ENCODE measurements at regions not wholly inside any gene's neighbourhood (a gene's known extent, or its start where the extent isn't known, plus 50 kb on each side); places are given as distances from the start of the nearest gene placed in this dataset.

GRCh38 chr3:30069056-30069455 is 537.3 kb upstream of the TGFBR2 start:
- H3K9me3 Mint-ChIP-seq, result no peaks in the 10 kb centered on the region
- H3K36me3 Mint-ChIP-seq (ENCODE audit: insufficient read depth), result no peaks in the 10 kb centered on the region
- ATAC-seq (replicated peaks), result no peak
- H3K4me3 Mint-ChIP-seq, result no peak overlapping the region
- H3K4me1 Mint-ChIP-seq (ENCODE audit: low read depth in 2 of 2), result no peaks in the 10 kb centered on the region
- peaks cover 27 to 33% of the 10 kb centered on the region in 2 donors for H3K27me3 Mint-ChIP-seq
- DNase-seq, result no peak
- no peak overlapping the region for H3K27ac Mint-ChIP-seq

GRCh38 chr3:30073040-30073439 is 533.4 kb upstream of the TGFBR2 start:
- no peak for DNase-seq
- no peaks in the 10 kb centered on the region for H3K36me3 Mint-ChIP-seq (ENCODE audit: insufficient read depth)
- no peak for ATAC-seq (replicated peaks)
- no peaks in the 10 kb centered on the region for H3K9me3 Mint-ChIP-seq
- H3K27me3 Mint-ChIP-seq, result no peaks in the 10 kb centered on the region
- H3K4me3 Mint-ChIP-seq, result no peak overlapping the region
- H3K27ac Mint-ChIP-seq, result no peak overlapping the region
- H3K4me1 Mint-ChIP-seq (ENCODE audit: low read depth in 2 of 2), result no peaks in the 10 kb centered on the region

- H3K4me3 Mint-ChIP-seq, result no peak overlapping the region
- no peak for DNase-seq
- H3K27me3 Mint-ChIP-seq, result no peaks in the 10 kb centered on the region
- H3K9me3 Mint-ChIP-seq, result no peaks in the 10 kb centered on the region
- H3K4me1 Mint-ChIP-seq (ENCODE audit: low read depth in 2 of 2), result no peaks in the 10 kb centered on the region
- H3K27ac Mint-ChIP-seq, result no peak overlapping the region
- ATAC-seq (replicated peaks), result no peak
- H3K36me3 Mint-ChIP-seq (ENCODE audit: insufficient read depth), result no peaks in the 10 kb centered on the region
Measured at GRCh38 chr3:30073622-30074021, 532.8 kb upstream of the TGFBR2 start.

- no peak for DNase-seq
- no peak overlapping the region for H3K4me3 Mint-ChIP-seq
- no peaks in the 10 kb centered on the region for H3K27me3 Mint-ChIP-seq
- no peaks in the 10 kb centered on the region for H3K9me3 Mint-ChIP-seq
- H3K27ac Mint-ChIP-seq, result no peak overlapping the region
- H3K36me3 Mint-ChIP-seq (ENCODE audit: insufficient read depth), result no peaks in the 10 kb centered on the region
- no peak for ATAC-seq (replicated peaks)
- no peaks in the 10 kb centered on the region for H3K4me1 Mint-ChIP-seq (ENCODE audit: low read depth in 2 of 2)
Measured at GRCh38 chr3:30075514-30075913, 530.9 kb upstream of the TGFBR2 start.

- no peaks in the 10 kb centered on the region for H3K27me3 Mint-ChIP-seq
- DNase-seq (no peak), ATAC-seq (replicated peaks) (no peak)
- no peak overlapping the region for H3K27ac Mint-ChIP-seq
- H3K36me3 Mint-ChIP-seq (ENCODE audit: insufficient read depth), result no peaks in the 10 kb centered on the region
- no peaks in the 10 kb centered on the region for H3K9me3 Mint-ChIP-seq
- H3K4me3 Mint-ChIP-seq, result no peak overlapping the region
- H3K4me1 Mint-ChIP-seq (ENCODE audit: low read depth in 2 of 2), result no peaks in the 10 kb centered on the region
Measured at GRCh38 chr3:30076899-30077298, 529.5 kb upstream of the TGFBR2 start.

- H3K9me3 Mint-ChIP-seq, result no peaks in the 10 kb centered on the region
- H3K27ac Mint-ChIP-seq, result no peak overlapping the region
- H3K36me3 Mint-ChIP-seq (ENCODE audit: insufficient read depth), result no peaks in the 10 kb centered on the region
- H3K4me1 Mint-ChIP-seq (ENCODE audit: low read depth in 2 of 2), result no peaks in the 10 kb centered on the region
- H3K4me3 Mint-ChIP-seq, result no peak overlapping the region
- ATAC-seq (replicated peaks) (no peak), DNase-seq (no peak)
- H3K27me3 Mint-ChIP-seq, result no peaks in the 10 kb centered on the region
Measured at GRCh38 chr3:30077746-30078145, 528.7 kb upstream of the TGFBR2 start.

GRCh38 chr3:30078736-30079135 is 527.7 kb upstream of the TGFBR2 start:
- ATAC-seq (replicated peaks), result no peak
- Mint-ChIP-seq H3K27ac (no peak overlapping the region), H3K27me3 (no peaks in the 10 kb centered on the region), H3K9me3 (no peaks in the 10 kb centered on the region), H3K36me3 (ENCODE audit: insufficient read depth) (no peaks in the 10 kb centered on the region), H3K4me3 (no peak overlapping the region), H3K4me1 (ENCODE audit: low read depth in 2 of 2) (no peaks in the 10 kb centered on the region)
- no peak for DNase-seq

- Mint-ChIP-seq H3K4me1 (ENCODE audit: low read depth in 2 of 2) (no peaks in the 10 kb centered on the region), H3K4me3 (no peak overlapping the region), H3K27me3 (peaks cover 0 to 13% of the 10 kb centered on the region in 2 donors), H3K9me3 (no peaks in the 10 kb centered on the region), H3K27ac (no peak overlapping the region), H3K36me3 (ENCODE audit: insufficient read depth) (no peaks in the 10 kb centered on the region)
- ATAC-seq (replicated peaks), result no peak
- DNase-seq, result no peak
Measured at GRCh38 chr3:30081904-30082303, 524.5 kb upstream of the TGFBR2 start.

GRCh38 chr3:30082652-30083051 is 523.7 kb upstream of the TGFBR2 start:
- ATAC-seq (replicated peaks), result no peak
- no peak for DNase-seq
- Mint-ChIP-seq H3K27ac (no peak overlapping the region), H3K9me3 (no peaks in the 10 kb centered on the region), H3K4me1 (ENCODE audit: low read depth in 2 of 2) (no peaks in the 10 kb centered on the region), H3K36me3 (ENCODE audit: insufficient read depth) (no peaks in the 10 kb centered on the region), H3K27me3 (peaks cover 2 to 13% of the 10 kb centered on the region in 2 donors), H3K4me3 (no peak overlapping the region)

- DNase-seq (no peak), ATAC-seq (replicated peaks) (no peak)
- Mint-ChIP-seq H3K9me3 (no peaks in the 10 kb centered on the region), H3K4me1 (ENCODE audit: low read depth in 2 of 2) (no peaks in the 10 kb centered on the region), H3K36me3 (ENCODE audit: insufficient read depth) (no peaks in the 10 kb centered on the region), H3K27ac (no peak overlapping the region), H3K4me3 (no peak overlapping the region), H3K27me3 (peaks cover 7 to 13% of the 10 kb centered on the region in 2 donors)
Measured at GRCh38 chr3:30083315-30083714, 523.1 kb upstream of the TGFBR2 start.

GRCh38 chr3:30084316-30084715 is 522.1 kb upstream of the TGFBR2 start:
- no peaks in the 10 kb centered on the region for H3K4me1 Mint-ChIP-seq (ENCODE audit: low read depth in 2 of 2)
- no peaks in the 10 kb centered on the region for H3K9me3 Mint-ChIP-seq
- no peak for DNase-seq
- H3K27ac Mint-ChIP-seq, result no peak overlapping the region
- H3K4me3 Mint-ChIP-seq, result no peak overlapping the region
- peaks cover 7 to 13% of the 10 kb centered on the region in 2 donors for H3K27me3 Mint-ChIP-seq
- no peaks in the 10 kb centered on the region for H3K36me3 Mint-ChIP-seq (ENCODE audit: insufficient read depth)
- no peak for ATAC-seq (replicated peaks)

GRCh38 chr3:30084971-30085403 is 521.4 kb upstream of the TGFBR2 start:
- Mint-ChIP-seq H3K27ac (no peak overlapping the region), H3K27me3 (peaks cover 7 to 13% of the 10 kb centered on the region in 2 donors), H3K4me1 (ENCODE audit: low read depth in 2 of 2) (no peaks in the 10 kb centered on the region), H3K4me3 (no peak overlapping the region), H3K36me3 (ENCODE audit: insufficient read depth) (no peaks in the 10 kb centered on the region), H3K9me3 (no peaks in the 10 kb centered on the region)
- no peak for DNase-seq
- ATAC-seq (replicated peaks), result no peak

- H3K4me3 Mint-ChIP-seq, result no peak overlapping the region
- no peaks in the 10 kb centered on the region for H3K9me3 Mint-ChIP-seq
- DNase-seq, result no peak
- H3K36me3 Mint-ChIP-seq (ENCODE audit: insufficient read depth), result no peaks in the 10 kb centered on the region
- no peak for ATAC-seq (replicated peaks)
- no peak overlapping the region for H3K27ac Mint-ChIP-seq
- H3K27me3 Mint-ChIP-seq, result peaks cover 7 to 13% of the 10 kb centered on the region in 2 donors
- no peaks in the 10 kb centered on the region for H3K4me1 Mint-ChIP-seq (ENCODE audit: low read depth in 2 of 2)
Measured at GRCh38 chr3:30085486-30085885, 520.9 kb upstream of the TGFBR2 start.

- DNase-seq, result no peak
- peaks cover 36 to 37% of the 10 kb centered on the region in 2 donors for H3K27me3 Mint-ChIP-seq
- no peaks in the 10 kb centered on the region for H3K4me1 Mint-ChIP-seq (ENCODE audit: low read depth in 2 of 2)
- no peak for ATAC-seq (replicated peaks)
- no peaks in the 10 kb centered on the region for H3K9me3 Mint-ChIP-seq
- no peak overlapping the region for H3K27ac Mint-ChIP-seq
- no peaks in the 10 kb centered on the region for H3K36me3 Mint-ChIP-seq (ENCODE audit: insufficient read depth)
- H3K4me3 Mint-ChIP-seq, result no peak overlapping the region
Measured at GRCh38 chr3:30091686-30092085, 514.7 kb upstream of the TGFBR2 start.

GRCh38 chr3:30097022-30097650 is 509.3 kb upstream of the TGFBR2 start:
- Mint-ChIP-seq H3K4me1 (ENCODE audit: low read depth in 2 of 2) (no peaks in the 10 kb centered on the region), H3K36me3 (ENCODE audit: insufficient read depth) (no peaks in the 10 kb centered on the region), H3K9me3 (no peaks in the 10 kb centered on the region), H3K4me3 (no peak overlapping the region), H3K27ac (no peak overlapping the region), H3K27me3 (peaks cover 20 to 22% of the 10 kb centered on the region in 2 donors)
- ATAC-seq (replicated peaks), result no peak
- no peak for DNase-seq
